Endothelial cell of umbilical vein (primary cell): ENCODE measurements at regions not wholly inside any gene's neighbourhood (a gene's known extent, or its start where the extent isn't known, plus 50 kb on each side); places are given as distances from the start of the nearest gene placed in this dataset.

Experiments used
- BruUV-seq: library from RNA; stranded (reverse); fragments of 400-500 nt; replicated peaks from 2 replicates; lab custom pipeline; 2021; lab: Mats Ljungman, UMichigan
- CTCF ChIA-PET: fragments of 300-600, 350-600 bp; sonication (Branson Sonifier 250); formaldehyde crosslinking; loops from one replicate; lab custom pipeline; 2021; ENCODE audit warnings: antibody characterized with exemption, inconsistent platforms; lab: Charles Lee
- POLR2A ChIA-PET: fragments of 300-600, 350-600 bp; sonication (Branson Sonifier 250); formaldehyde crosslinking; loops from one replicate; lab custom pipeline; 2021; ENCODE audit warnings: antibody characterized with exemption, inconsistent platforms; lab: Charles Lee
- DNase-seq: peaks from one replicate; pipeline ENCODE4 v3.0.0-alpha.2; 2011; ENCODE audit warnings: low read depth, low spot score
- FAIRE-seq: peaks from 2 replicates; lab custom pipeline; 2011; peaks lifted over from hg19 to GRCh38; lab: Jason Lieb, UNC
- H2AFZ ChIP-seq: 2 replicates; pipeline ENCODE4 v1.6.0; 2012; ENCODE audit warnings: low read depth, low read length, control low read depth, inconsistent platforms
- H3K27ac ChIP-seq: 2 replicates; pipeline ENCODE4 v1.5.1; 2011; ENCODE audit warnings: low read depth, mild to moderate bottlenecking, control low read depth, low read length, moderate library complexity; ENCODE audit not compliant: insufficient read depth
- H3K27me3 ChIP-seq, 2 experiments: 2 replicates each; pipeline versions ENCODE4 v1.6.0 to v1.6.1; 2011; ENCODE audit warnings: low read length in 2 of 2, mixed read lengths in 1 of 2; ENCODE audit not compliant: control insufficient read depth in 2 of 2, insufficient read depth in 2 of 2
- H3K36me3 ChIP-seq, 2 experiments: 2 replicates in 1 of 2; 3 replicates in 1 of 2; pipeline ENCODE4 v1.5.1; 2011; ENCODE audit warnings: low read length in 2 of 2, mild to moderate bottlenecking in 1 of 2, moderate library complexity in 1 of 2; ENCODE audit not compliant: control insufficient read depth in 2 of 2, insufficient read depth in 2 of 2; ENCODE audit errors: extremely low read depth in 1 of 2
- H3K4me1 ChIP-seq: 3 replicates; pipeline ENCODE4 v1.5.1; 2011; ENCODE audit warnings: mild to moderate bottlenecking, low read length; ENCODE audit not compliant: control insufficient read depth, insufficient read depth; ENCODE audit errors: extremely low read depth
- H3K4me2 ChIP-seq: 2 replicates; pipeline ENCODE4 v1.6.1; 2011; ENCODE audit warnings: low read length, control low read depth, mixed read lengths; ENCODE audit not compliant: insufficient read depth
- H3K4me3 ChIP-seq, 3 experiments: fragments of 200-600 bp in 1 of 3; sonication (generic), shearing (Covaris generic) in 1 of 3; replicated peaks in 1 of 3; 2 replicates each; pipeline ENCODE4 v1.5.1; 2011 to 2016; ENCODE audit warnings: control low read depth in 3 of 3, low read length in 3 of 3, mild to moderate bottlenecking in 2 of 3, inconsistent platforms in 1 of 3, low read depth in 1 of 3, moderate library complexity in 1 of 3; ENCODE audit not compliant: insufficient read depth in 1 of 3
- H3K79me2 ChIP-seq: 2 replicates; pipeline ENCODE4 v1.6.0; 2012; ENCODE audit warnings: low read length, inconsistent platforms; ENCODE audit not compliant: control insufficient read depth, insufficient read depth
- H3K9ac ChIP-seq: replicated peaks from 2 replicates; pipeline ENCODE3; 2011; ENCODE audit warnings: low read length, control low read depth; ENCODE audit not compliant: insufficient read depth; ENCODE audit errors: extremely low read depth
- H3K9me1 ChIP-seq: replicated peaks from 3 replicates; pipeline ENCODE4 v1.6.0; 2011; ENCODE audit warnings: mild to moderate bottlenecking, low read length; ENCODE audit not compliant: control insufficient read depth, insufficient read depth; ENCODE audit errors: extremely low read depth
- H3K9me3 ChIP-seq: replicated peaks from 2 replicates; pipeline ENCODE4 v1.5.1; 2012; ENCODE audit warnings: low read length, inconsistent platforms; ENCODE audit not compliant: control insufficient read depth, insufficient read depth
- H4K20me1 ChIP-seq: replicated peaks from 2 replicates; pipeline ENCODE3; 2011; ENCODE audit warnings: mild to moderate bottlenecking, low read length; ENCODE audit not compliant: control insufficient read depth, insufficient read depth; ENCODE audit errors: extremely low read depth
- CTCF ChIP-seq, 2 donors: IDR thresholded peaks; 1 replicate in 1 of 2; 2 replicates in 1 of 2; pipeline ENCODE4 v1.5.1; 2011; ENCODE audit warnings: low read length in 2 of 2, mild to moderate bottlenecking in 2 of 2, moderate library complexity in 2 of 2, control low read depth in 1 of 2, inconsistent platforms in 1 of 2, low read depth in 1 of 2; ENCODE audit not compliant: insufficient read depth in 1 of 2; ENCODE audit errors: extremely low read depth in 1 of 2
- EZH2 ChIP-seq: IDR thresholded peaks from 2 replicates; pipeline ENCODE4 v1.6.1; 2012; ENCODE audit warnings: borderline replicate concordance, low read depth, mild to moderate bottlenecking, moderate library complexity, low read length, inconsistent platforms; ENCODE audit not compliant: severe bottlenecking
- FOS ChIP-seq: IDR thresholded peaks from 2 replicates; pipeline ENCODE4 v1.6.1; 2011; ENCODE audit warnings: mild to moderate bottlenecking, low read length, moderate library complexity, borderline replicate concordance; ENCODE audit not compliant: insufficient read depth
- GATA2 ChIP-seq: IDR thresholded peaks from 2 replicates; pipeline ENCODE4 v1.7.0; 2011; ENCODE audit warnings: low read depth, mild to moderate bottlenecking, moderate library complexity, mixed read lengths, low read length; ENCODE audit not compliant: insufficient read length, insufficient read depth
- JUN ChIP-seq: IDR thresholded peaks from 2 replicates; pipeline ENCODE4 v1.6.1; 2011; ENCODE audit warnings: borderline replicate concordance, low read depth; ENCODE audit not compliant: insufficient read length, insufficient read depth
- MAX ChIP-seq: IDR thresholded peaks from 2 replicates; pipeline ENCODE4 v1.6.1; 2011; ENCODE audit not compliant: insufficient read depth, insufficient read length
- MYC ChIP-seq: IDR thresholded peaks from one replicate; pipeline ENCODE4 v1.6.1; 2011; ENCODE audit warnings: mild to moderate bottlenecking, low read depth, low read length
- POLR2A ChIP-seq: IDR thresholded peaks from 2 replicates; pipeline ENCODE4 v1.6.1; 2012; ENCODE audit warnings: low read depth, mild to moderate bottlenecking, control low read depth, low read length
- POLR2AphosphoS5 ChIP-seq: IDR thresholded peaks from 2 replicates; pipeline ENCODE4 v1.6.1; 2012; ENCODE audit warnings: low read depth, mild to moderate bottlenecking, control low read depth, low read length, moderate library complexity; ENCODE audit not compliant: insufficient read depth
- dilution Hi-C: fragments of 300-500 bp; cut with MboI; formaldehyde crosslinking; loops from one replicate; pipeline ENCODE4 v1.15.0; 2019; ENCODE audit warnings: low sequenced_read_pairs; ENCODE audit not compliant: extremely low pct_ligation_motif_present
- intact Hi-C: fragments of 100-400 bp; cut with micrococcal nuclease; formaldehyde crosslinking; loops from one replicate; pipeline ENCODE4 v1.10.0; 2022

- ChIA-PET CTCF (interaction anchor here (2.1 kb wide), 1 partner anchor 14 kb away, joined by 7 read pairs; no protein-coding TSS in a partner anchor), POLR2A (no interaction called here)
- dilution Hi-C loops (no loop called here), intact Hi-C loops (loop anchor here (1.0 kb wide), 1 partner anchor 266 kb away; the partner anchor contains the start of gene NUP107)
- peak; percentile 19 for DNase-seq
- Histone ChIP-seq H3K4me2 (no peak overlapping the region), H3K9ac (no peak overlapping the region), H4K20me1 (no peaks in the 10 kb centered on the region), H3K36me3 (no peaks in the 10 kb centered on the region), H2AFZ (peak overlapping the region; percentile 39), H3K9me1 (no peaks in the 10 kb centered on the region), H3K27ac (no peak overlapping the region), H3K79me2 (no peaks in the 10 kb centered on the region), H3K9me3 (no peaks in the 10 kb centered on the region), H3K4me1 (peaks cover 6% of the 10 kb centered on the region), H3K27me3 (no peaks in the 10 kb centered on the region), H3K4me3 (no peak overlapping the region)
- no peak for FAIRE-seq
- no TSS peak for BruUV-seq
- TF ChIP-seq GATA2 (no peak), POLR2AphosphoS5 (no peak), POLR2A (no peak), MAX (no peak), EZH2 (no peak), FOS (no peak), MYC (no peak), CTCF (IDR thresholded peaks at IDR 0.05; ENCODE audit: extremely low read depth in 1 of 2, insufficient read depth in 1 of 2, low read depth in 1 of 2, low read length in 2 of 2) (no peak), JUN (no peak)
Measured at GRCh38 chr12:68420225-68421010, 88.3 kb upstream of the MDM1 start.
